Astrocyte (in vitro differentiated cells and primary cell): ENCODE measurements at regions not wholly inside any gene's neighbourhood (a gene's known extent, or its start where the extent isn't known, plus 50 kb on each side); places are given as distances from the start of the nearest gene placed in this dataset.

Experiments used
- DNase-seq: peaks from one replicate; pipeline ENCODE4 v3.0.0-alpha.2; 2010; ENCODE audit warnings: low read depth
- FAIRE-seq: peaks from 2 replicates; lab custom pipeline; 2011; peaks lifted over from hg19 to GRCh38; lab: Jason Lieb, UNC
- H2AFZ ChIP-seq: 2 replicates; pipeline ENCODE4 v1.6.0; 2012; ENCODE audit warnings: low read depth, low read length, inconsistent platforms
- H3K27ac ChIP-seq: 2 replicates; pipeline ENCODE4 v1.5.1; 2011; ENCODE audit warnings: low read depth, low read length, inconsistent platforms
- H3K27me3 ChIP-seq: 2 replicates; pipeline ENCODE4 v1.6.0; 2011; ENCODE audit warnings: low read length, inconsistent platforms; ENCODE audit not compliant: insufficient read depth
- H3K36me3 ChIP-seq: 2 replicates; pipeline ENCODE4 v1.5.1; 2011; ENCODE audit warnings: low read length, inconsistent platforms; ENCODE audit not compliant: insufficient read depth
- H3K4me1 ChIP-seq: 2 replicates; pipeline ENCODE4 v1.5.1; 2011; ENCODE audit warnings: low read length, inconsistent platforms; ENCODE audit not compliant: insufficient read depth
- H3K4me2 ChIP-seq: 2 replicates; pipeline ENCODE4 v1.6.0; 2012; ENCODE audit warnings: low read length, inconsistent platforms
- H3K4me3 ChIP-seq: 2 replicates; pipeline ENCODE4 v1.5.1; 2011; ENCODE audit warnings: low read depth, mild to moderate bottlenecking, low read length, inconsistent platforms; ENCODE audit not compliant: insufficient read depth
- H3K79me2 ChIP-seq: 2 replicates; pipeline ENCODE4 v1.6.0; 2012; ENCODE audit warnings: mild to moderate bottlenecking, low read length, inconsistent platforms; ENCODE audit not compliant: insufficient read depth
- H3K9ac ChIP-seq: 2 replicates; pipeline ENCODE4 v1.6.0; 2012; ENCODE audit warnings: mild to moderate bottlenecking, low read length, inconsistent platforms
- H3K9me3 ChIP-seq: 2 replicates; pipeline ENCODE4 v1.5.1; 2012; ENCODE audit warnings: low read depth, mild to moderate bottlenecking, low read length, inconsistent platforms; ENCODE audit not compliant: insufficient read depth
- H4K20me1 ChIP-seq: 2 replicates; pipeline ENCODE4 v1.6.0; 2012; ENCODE audit warnings: low read length, inconsistent platforms; ENCODE audit not compliant: insufficient read depth
- H3K27ac Mint-ChIP-seq: one replicate; pipeline ENCODE4 v1.8.0; 2021; ENCODE audit warnings: mild to moderate bottlenecking, mixed read lengths; ENCODE audit not compliant: unreplicated experiment
- H3K27me3 Mint-ChIP-seq: one replicate; pipeline ENCODE4 v1.8.0; 2021; ENCODE audit warnings: low read depth, mixed read lengths; ENCODE audit not compliant: unreplicated experiment
- H3K36me3 Mint-ChIP-seq: one replicate; pipeline ENCODE4 v1.8.0; 2021; ENCODE audit warnings: low read depth, mixed read lengths; ENCODE audit not compliant: unreplicated experiment
- H3K4me1 Mint-ChIP-seq: one replicate; pipeline ENCODE4 v1.8.0; 2021; ENCODE audit warnings: low read depth, mixed read lengths; ENCODE audit not compliant: unreplicated experiment
- H3K4me3 Mint-ChIP-seq: one replicate; pipeline ENCODE4 v1.8.0; 2021; ENCODE audit warnings: mild to moderate bottlenecking, moderate library complexity, mixed read lengths; ENCODE audit not compliant: unreplicated experiment
- H3K9me3 Mint-ChIP-seq: one replicate; pipeline ENCODE4 v1.8.0; 2021; ENCODE audit warnings: mild to moderate bottlenecking, mixed read lengths; ENCODE audit not compliant: unreplicated experiment
- EZH2 ChIP-seq: IDR thresholded peaks from 2 replicates; pipeline ENCODE4 v1.6.1; 2012; ENCODE audit warnings: mild to moderate bottlenecking, low read length, inconsistent platforms; ENCODE audit not compliant: insufficient read depth
- TF ChIP-seq, protein P1 (sequence below): IDR thresholded peaks from 2 replicates; pipeline ENCODE4 v1.5.1; 2011; ENCODE audit warnings: low read depth, mild to moderate bottlenecking, inconsistent platforms, low read length, moderate library complexity; ENCODE audit not compliant: insufficient read depth

DNA sequence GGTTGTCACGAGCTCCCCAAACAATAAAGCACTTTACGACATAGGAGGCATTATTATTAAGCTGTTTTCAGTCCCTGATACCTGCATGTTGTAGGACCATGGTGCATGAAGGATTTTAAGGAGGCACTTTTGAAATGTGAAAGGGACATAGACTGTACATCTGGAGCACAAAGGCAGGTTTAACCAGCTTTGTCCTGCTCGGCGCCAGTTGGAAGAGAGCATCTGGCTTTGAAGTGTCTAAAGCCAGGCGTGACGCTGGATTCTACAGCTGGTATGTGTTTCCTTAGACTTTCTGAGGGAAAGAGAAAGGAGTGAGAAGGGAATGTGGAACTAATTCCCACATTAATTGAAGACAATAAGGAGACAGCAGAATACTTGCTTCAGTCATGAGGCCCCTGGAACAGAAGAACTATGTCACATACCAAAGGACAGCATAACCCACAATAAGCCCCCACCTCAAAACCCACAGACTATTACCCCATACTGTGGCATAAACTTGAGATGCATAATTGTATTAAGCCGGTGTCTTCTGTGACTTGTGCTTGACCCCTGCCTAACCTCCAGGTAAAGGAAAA, 381.0 kb upstream of the MEX3C start:
- Histone ChIP-seq H3K4me3 (no peak overlapping the region), H3K27me3 (no peaks in the 10 kb centered on the region), H3K36me3 (no peaks in the 10 kb centered on the region), H3K9me3 (no peaks in the 10 kb centered on the region), H3K9ac (no peak overlapping the region), H2AFZ (no peak overlapping the region), H4K20me1 (no peaks in the 10 kb centered on the region), H3K4me2 (no peak overlapping the region), H3K27ac (no peak overlapping the region), H3K79me2 (no peaks in the 10 kb centered on the region), H3K4me1 (no peaks in the 10 kb centered on the region)
- peaks cover 6% of the 10 kb centered on the region for H3K27me3 Mint-ChIP-seq
- no peaks in the 10 kb centered on the region for H3K36me3 Mint-ChIP-seq
- H3K4me1 Mint-ChIP-seq: no peaks in the 10 kb centered on the region
- no peak overlapping the region for H3K4me3 Mint-ChIP-seq
- no peak for DNase-seq
- FAIRE-seq: no peak
- H3K9me3 Mint-ChIP-seq: peaks cover 5% of the 10 kb centered on the region
- TF ChIP-seq, protein P1, sequence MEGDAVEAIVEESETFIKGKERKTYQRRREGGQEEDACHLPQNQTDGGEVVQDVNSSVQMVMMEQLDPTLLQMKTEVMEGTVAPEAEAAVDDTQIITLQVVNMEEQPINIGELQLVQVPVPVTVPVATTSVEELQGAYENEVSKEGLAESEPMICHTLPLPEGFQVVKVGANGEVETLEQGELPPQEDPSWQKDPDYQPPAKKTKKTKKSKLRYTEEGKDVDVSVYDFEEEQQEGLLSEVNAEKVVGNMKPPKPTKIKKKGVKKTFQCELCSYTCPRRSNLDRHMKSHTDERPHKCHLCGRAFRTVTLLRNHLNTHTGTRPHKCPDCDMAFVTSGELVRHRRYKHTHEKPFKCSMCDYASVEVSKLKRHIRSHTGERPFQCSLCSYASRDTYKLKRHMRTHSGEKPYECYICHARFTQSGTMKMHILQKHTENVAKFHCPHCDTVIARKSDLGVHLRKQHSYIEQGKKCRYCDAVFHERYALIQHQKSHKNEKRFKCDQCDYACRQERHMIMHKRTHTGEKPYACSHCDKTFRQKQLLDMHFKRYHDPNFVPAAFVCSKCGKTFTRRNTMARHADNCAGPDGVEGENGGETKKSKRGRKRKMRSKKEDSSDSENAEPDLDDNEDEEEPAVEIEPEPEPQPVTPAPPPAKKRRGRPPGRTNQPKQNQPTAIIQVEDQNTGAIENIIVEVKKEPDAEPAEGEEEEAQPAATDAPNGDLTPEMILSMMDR: no peak
- no peak for TF ChIP-seq EZH2
- H3K27ac Mint-ChIP-seq: no peak overlapping the region

DNA sequence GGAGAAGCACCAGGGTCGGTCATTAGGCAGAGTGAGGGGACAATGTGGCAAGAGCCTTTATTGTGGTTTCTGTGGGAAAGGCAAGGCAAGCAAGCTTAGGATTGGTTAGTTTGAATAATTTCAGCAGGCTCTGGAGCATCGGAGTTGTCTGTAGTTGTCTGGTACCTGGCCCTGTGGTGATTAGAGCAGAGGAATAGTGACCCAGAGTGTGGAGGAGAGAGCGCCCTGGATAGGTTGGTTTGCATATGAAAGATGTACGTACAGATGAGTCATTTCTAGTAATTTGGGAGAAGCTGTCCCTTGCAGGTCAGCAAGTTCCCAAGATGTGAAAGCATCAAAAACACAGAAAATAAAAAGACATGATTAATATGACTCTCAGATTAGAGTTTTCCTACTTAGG, 383.1 kb upstream of the MEX3C start:
- no peak for FAIRE-seq
- Histone ChIP-seq H3K4me2 (no peak overlapping the region), H2AFZ (no peak overlapping the region), H3K36me3 (no peaks in the 10 kb centered on the region), H3K9me3 (no peaks in the 10 kb centered on the region), H3K27me3 (no peaks in the 10 kb centered on the region), H3K4me1 (no peaks in the 10 kb centered on the region), H3K9ac (no peak overlapping the region), H3K4me3 (no peak overlapping the region), H4K20me1 (no peaks in the 10 kb centered on the region), H3K79me2 (no peaks in the 10 kb centered on the region), H3K27ac (no peak overlapping the region)
- no peak overlapping the region for H3K27ac Mint-ChIP-seq
- H3K4me3 Mint-ChIP-seq: no peak overlapping the region
- H3K4me1 Mint-ChIP-seq: no peaks in the 10 kb centered on the region
- H3K9me3 Mint-ChIP-seq: peaks cover 5% of the 10 kb centered on the region
- DNase-seq: no peak
- H3K27me3 Mint-ChIP-seq: peaks cover 4% of the 10 kb centered on the region
- no peaks in the 10 kb centered on the region for H3K36me3 Mint-ChIP-seq
- TF ChIP-seq, protein P1: no peak
- no peak for TF ChIP-seq EZH2

DNA sequence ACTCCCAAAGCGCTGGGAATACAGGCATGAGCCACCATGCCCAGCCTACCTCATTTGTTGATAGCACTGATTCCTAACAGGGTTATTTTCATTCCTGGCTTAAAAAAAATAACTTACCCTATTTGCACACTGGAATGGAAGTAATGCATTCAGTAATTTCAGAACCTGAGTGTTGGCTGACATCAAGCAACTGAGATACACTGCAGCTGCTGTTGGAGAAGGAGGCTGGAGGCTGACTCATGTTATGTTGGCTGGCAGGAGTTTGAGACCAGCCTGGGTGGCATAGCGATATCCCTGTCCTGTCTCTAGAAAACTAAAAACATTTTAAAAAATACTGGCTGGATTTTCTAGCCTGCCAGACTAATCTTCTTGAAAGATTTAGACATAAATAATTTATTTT, 385.1 kb upstream of the MEX3C start:
- H3K36me3 Mint-ChIP-seq: no peaks in the 10 kb centered on the region
- Histone ChIP-seq H2AFZ (no peak overlapping the region), H3K4me3 (no peak overlapping the region), H3K27ac (no peak overlapping the region), H4K20me1 (no peaks in the 10 kb centered on the region), H3K4me1 (no peaks in the 10 kb centered on the region), H3K36me3 (no peaks in the 10 kb centered on the region), H3K9ac (no peak overlapping the region), H3K79me2 (no peaks in the 10 kb centered on the region), H3K27me3 (no peaks in the 10 kb centered on the region), H3K9me3 (no peaks in the 10 kb centered on the region), H3K4me2 (no peak overlapping the region)
- H3K27me3 Mint-ChIP-seq: peaks cover 4% of the 10 kb centered on the region
- H3K9me3 Mint-ChIP-seq: peaks cover 5% of the 10 kb centered on the region
- H3K4me3 Mint-ChIP-seq: no peak overlapping the region
- TF ChIP-seq, protein P1: no peak
- TF ChIP-seq EZH2: no peak
- H3K27ac Mint-ChIP-seq: no peak overlapping the region
- FAIRE-seq (no peak), DNase-seq (no peak)
- no peaks in the 10 kb centered on the region for H3K4me1 Mint-ChIP-seq
